Keratinocyte (primary cell): ENCODE measurements at regions not wholly inside any gene's neighbourhood (a gene's known extent, or its start where the extent isn't known, plus 50 kb on each side); places are given as distances from the start of the nearest gene placed in this dataset.

ENCODE experiments used
- EZH2 ChIP-seq: IDR thresholded peaks from one replicate; pipeline ENCODE4 v1.6.1; 2012; ENCODE audit warnings: inconsistent platforms, mild to moderate bottlenecking, low read length, moderate library complexity
- TF ChIP-seq, protein P1 (sequence below), 3 experiments: IDR thresholded peaks in 1 of 3; conservative IDR thresholded peaks in 1 of 3; optimal IDR thresholded peaks in 1 of 3; 2 replicates in 2 of 3; 3 replicates in 1 of 3; pipeline versions ENCODE3 to v1.5.1; 2011; ENCODE audit warnings: low read length in 3 of 3, mild to moderate bottlenecking in 3 of 3, moderate library complexity in 2 of 3, control low read depth in 1 of 3, inconsistent platforms in 1 of 3; ENCODE audit not compliant: insufficient read depth in 2 of 3; ENCODE audit errors: extremely low read depth in 1 of 3

GRCh38 chr4:54794579-54794978 lies 136.8 kb downstream of the KIT start:
- TF ChIP-seq, protein P1, sequence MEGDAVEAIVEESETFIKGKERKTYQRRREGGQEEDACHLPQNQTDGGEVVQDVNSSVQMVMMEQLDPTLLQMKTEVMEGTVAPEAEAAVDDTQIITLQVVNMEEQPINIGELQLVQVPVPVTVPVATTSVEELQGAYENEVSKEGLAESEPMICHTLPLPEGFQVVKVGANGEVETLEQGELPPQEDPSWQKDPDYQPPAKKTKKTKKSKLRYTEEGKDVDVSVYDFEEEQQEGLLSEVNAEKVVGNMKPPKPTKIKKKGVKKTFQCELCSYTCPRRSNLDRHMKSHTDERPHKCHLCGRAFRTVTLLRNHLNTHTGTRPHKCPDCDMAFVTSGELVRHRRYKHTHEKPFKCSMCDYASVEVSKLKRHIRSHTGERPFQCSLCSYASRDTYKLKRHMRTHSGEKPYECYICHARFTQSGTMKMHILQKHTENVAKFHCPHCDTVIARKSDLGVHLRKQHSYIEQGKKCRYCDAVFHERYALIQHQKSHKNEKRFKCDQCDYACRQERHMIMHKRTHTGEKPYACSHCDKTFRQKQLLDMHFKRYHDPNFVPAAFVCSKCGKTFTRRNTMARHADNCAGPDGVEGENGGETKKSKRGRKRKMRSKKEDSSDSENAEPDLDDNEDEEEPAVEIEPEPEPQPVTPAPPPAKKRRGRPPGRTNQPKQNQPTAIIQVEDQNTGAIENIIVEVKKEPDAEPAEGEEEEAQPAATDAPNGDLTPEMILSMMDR (optimal IDR thresholded peaks at IDR 0.05 in 1 of 3, IDR thresholded peaks at IDR 0.05 in 1 of 3, conservative IDR thresholded peaks at IDR 0.05 in 1 of 3; ENCODE audit: extremely low read depth in 1 of 3, insufficient read depth in 2 of 3, low read length in 3 of 3), result no peak
- no peak for TF ChIP-seq EZH2
